GM21367 (cell line): ENCODE measurements at regions not wholly inside any gene's neighbourhood (a gene's known extent, or its start where the extent isn't known, plus 50 kb on each side); places are given as distances from the start of the nearest gene placed in this dataset.

Source experiments
- ATAC-seq: cut with Tn5 transposase; IDR thresholded peaks from one replicate; pipeline ENCODE4 v1.9.1; 2021; ENCODE audit not compliant: unreplicated experiment

DNA sequence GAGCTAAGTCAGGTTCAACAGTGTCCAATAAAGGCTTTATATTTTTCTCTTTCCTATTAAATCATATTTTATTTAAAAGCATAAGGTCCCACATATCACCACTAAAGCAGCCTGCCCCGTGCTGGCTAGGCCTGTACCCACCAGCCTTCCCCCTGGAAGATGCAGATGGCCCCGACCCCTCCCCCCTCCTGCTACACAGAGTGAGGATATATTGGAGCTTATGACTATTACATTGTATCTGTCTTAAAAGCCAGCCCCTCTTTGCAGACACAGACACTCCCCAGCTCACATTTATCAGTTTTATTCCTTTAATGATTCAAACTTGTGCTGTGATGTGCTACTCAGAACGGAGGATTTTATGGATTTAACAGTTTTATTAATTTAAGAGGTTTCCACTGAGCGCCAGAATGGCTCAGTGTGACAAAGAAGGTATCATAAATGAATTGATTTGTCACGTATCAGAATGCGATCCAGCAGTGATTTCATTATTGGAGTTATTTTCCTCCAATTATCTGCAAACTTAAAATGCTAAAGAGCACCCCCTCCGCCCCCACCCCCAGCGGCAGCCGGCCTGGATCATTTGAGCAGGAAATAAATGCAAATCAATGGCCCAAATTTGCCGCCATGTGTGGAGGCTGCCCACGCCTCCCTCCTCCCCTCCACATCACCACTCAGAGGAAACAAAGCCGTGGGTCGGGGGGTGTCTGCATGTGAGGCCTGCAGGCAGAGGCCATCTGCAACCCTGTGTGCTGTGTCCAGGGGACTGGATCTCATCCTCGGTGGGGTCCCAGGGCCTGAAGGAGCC lies 72.6 kb upstream of the ZMIZ1 start:
- no peak for ATAC-seq

DNA sequence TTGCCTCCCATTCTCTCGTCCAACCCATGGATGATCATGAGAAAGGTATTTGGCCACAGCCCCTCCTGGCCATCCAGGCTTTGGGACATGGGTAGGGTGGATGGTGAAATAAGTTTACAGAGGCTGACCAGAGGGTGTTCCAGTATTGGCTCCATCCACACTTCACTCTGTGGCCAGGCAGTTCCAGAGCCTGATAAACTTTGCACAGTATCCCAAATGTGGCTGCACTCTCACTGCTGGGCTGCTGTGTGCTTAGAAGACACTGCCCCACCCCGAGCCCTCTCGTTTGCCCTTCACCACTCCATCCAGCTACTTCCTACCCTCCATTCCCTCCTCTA lies 72.0 kb upstream of the ZMIZ1 start:
- ATAC-seq: no peak

DNA sequence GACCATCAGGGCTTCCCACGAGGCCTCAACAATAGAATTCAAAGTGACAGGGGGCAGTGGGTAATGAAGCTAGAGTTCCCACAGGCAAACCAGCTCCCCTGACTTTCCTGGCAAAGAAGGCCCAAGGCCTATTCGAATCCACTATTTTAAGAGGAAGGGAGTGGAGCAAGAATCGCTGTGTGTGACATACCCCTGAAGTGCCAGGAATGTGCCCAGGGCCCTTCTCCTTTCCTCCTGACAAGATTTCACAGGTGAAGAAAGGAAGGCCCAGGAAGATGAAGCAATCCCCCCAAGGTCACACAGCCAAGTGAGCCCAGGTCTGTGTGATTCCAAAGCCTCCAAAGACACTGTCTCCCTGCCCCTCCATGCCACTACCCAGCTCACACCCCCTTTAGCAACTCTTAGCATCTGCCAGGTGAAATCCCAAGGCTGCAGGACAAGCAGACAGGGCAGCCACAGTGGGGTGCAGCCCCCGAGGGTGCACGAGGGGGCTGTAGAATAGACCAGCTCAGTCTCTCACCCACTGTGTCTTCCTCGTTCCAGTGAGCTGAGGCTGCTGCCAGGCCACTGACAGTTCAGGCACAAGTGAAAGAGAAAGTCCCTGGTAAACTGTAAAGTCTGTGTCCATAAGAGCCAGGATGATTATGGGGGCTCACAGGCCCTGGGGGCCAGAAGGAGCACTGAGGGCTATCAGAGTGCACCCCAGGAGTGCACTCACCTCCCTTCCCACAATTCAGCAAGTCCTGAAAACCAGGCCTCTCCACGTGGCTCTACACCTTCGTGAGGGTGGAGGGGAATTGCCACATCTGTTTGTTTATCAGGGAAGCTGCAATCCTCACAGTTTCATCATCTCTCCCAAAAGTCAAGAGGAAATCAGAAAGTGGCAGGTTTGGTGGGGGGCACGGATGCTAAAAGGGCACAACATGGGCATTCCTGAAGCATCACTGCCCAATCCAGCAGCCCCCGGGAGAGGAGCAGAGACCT lies 70.8 kb upstream of the ZMIZ1 start:
- ATAC-seq: no peak

DNA sequence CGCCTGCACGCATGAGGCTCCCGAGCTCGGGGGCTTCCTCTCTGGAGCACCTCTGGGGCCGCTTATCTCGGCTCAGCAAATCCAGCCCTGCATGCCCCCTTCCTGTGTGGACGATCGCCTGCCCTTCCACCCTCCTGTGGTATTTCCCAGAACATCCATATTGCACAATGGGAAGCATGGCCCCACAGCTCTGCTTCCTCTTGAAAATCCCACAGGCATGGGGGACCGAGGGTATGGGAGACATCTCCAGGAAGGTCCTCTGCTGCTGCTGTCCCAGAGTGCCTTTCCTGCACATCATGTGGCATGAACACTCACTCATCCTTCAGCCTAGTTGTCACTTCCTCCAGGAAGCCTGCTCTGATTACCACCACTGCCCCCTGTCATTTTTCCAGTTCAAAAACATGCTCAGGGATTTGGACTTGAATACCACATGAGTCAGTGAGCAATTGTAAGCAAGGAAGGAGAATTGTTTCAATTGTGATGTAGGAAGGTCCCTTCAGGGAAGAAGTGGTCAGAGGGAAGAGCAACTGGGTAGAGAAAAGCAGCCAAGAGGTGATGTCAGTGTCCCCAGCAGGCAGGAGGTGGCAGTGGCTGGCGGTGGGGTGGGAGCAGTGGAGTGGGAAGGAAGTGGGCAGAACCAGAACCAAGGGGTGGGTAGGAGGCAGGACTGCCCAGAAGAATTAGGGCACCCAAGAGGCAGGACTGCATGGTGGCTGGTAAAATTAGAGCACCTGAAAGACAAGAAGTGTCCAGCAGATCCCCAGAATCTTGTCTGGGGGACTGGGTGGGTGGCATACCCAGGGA lies 67.5 kb upstream of the ZMIZ1 start:
- ATAC-seq: no peak

DNA sequence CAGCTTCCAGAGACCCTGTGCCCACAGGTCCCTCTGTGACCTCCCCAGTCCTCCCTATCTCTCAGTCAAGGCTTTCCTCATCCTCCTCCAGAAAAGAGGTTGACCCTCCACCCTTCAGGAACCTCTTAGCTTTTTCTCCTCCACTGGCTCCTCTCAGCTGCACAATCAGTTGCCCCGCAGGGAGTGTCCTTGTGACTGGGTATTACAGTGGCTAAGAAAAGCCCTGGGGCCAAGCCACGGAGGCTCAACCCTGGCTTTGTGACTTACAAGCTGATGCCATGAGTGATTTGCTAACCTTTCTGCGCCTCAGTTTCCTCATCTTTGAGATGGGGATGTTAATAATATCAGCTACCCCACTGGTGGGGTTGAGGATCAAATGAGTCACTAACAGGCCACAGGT lies 66.4 kb upstream of the ZMIZ1 start:
- no peak for ATAC-seq

DNA sequence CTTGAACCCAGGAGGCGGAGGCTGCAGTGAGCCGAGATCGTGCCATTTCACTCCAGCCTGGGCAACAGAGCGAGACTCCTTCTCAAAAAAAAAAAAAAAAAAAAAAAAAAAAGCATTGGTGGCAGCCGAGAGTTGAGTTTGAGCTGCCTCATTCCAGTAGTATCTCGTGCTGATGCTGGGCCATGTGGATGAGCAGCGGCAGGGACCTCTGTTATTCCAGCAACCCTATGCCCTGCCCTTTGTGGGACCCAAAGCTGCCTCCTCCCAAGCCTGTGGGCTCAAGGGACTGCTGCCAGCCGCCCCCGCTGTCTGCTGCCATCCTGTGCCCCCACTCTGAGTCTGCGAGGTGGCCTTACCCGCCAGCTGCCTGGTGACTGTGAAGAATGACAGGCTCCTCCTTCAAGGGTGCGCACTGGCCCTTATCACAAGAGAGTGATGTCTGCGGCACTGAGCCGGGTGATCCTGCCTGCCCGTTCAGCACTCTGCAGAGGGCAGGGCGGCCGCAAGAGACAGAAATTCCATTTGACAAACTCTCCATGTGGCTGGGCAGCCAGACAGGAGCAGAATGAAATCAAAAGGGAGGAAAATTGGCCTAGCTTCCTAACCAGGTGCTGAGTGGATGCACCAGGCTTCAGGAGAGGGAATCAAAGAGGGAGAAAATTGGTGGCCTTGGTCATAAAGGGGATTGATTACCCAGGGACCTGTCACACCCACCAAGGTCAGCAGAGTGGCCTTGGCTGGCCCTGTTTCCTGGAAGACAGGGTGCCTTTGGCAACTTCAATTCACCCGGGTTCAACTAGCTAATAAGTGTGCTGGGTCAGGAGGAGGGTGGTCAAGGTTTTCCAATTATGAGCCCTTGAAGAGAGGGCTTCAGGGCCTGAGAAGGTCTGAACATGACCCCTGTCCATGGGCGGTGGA lies 65.3 kb upstream of the ZMIZ1 start:
- no peak for ATAC-seq

DNA sequence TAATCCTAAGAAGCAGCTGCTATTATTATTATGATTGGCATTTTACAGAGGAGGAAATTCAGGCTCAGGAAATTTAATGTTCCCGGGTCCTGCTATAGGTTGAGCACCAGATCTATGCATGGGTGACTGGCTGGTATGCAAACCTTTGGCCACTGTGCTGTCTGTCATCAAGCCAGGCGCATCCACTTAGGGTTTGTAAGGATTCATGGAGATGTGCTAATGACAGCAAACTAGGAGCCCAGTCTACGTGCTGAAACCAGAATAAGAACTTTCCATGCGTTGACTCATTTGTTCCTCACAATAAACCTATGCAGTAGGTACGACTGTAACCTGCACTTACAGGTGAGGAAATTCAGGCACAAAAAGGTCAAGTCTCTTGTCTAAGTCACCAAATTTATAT lies 64.5 kb upstream of the ZMIZ1 start:
- no peak for ATAC-seq

DNA sequence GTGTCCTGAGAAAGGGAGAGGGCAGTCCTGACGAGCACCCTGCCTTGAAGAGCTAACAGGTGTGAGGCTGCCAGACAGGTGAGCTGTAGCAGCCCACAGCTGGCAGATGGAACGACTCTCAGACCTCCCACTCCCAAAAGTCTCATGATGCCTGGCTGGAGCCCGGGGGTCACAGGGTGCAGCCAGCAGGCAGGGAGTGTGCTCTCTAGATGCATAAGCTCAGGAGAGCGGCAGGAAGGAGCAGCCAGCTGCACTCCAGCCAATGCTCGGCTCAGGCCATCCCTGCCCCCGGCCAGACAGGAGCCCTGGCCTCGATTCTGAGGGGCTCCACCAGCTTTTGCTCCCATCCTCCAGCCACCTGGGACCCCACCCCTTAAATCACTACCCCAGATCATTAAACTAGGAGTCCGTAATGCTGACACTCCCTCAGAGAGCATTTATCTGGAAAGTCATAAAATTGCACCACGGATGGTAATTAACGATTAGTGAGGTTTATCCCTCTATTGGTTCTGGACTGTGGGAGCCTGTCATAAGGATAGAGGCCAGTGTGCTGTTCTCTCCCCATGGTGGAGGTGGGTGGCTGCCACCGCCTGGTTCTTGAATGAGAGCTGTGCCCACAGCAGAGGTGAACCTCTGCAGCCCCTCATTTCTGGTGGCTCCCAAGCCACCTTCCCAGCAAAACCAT lies 63.5 kb upstream of the ZMIZ1 start:
- ATAC-seq: no peak

DNA sequence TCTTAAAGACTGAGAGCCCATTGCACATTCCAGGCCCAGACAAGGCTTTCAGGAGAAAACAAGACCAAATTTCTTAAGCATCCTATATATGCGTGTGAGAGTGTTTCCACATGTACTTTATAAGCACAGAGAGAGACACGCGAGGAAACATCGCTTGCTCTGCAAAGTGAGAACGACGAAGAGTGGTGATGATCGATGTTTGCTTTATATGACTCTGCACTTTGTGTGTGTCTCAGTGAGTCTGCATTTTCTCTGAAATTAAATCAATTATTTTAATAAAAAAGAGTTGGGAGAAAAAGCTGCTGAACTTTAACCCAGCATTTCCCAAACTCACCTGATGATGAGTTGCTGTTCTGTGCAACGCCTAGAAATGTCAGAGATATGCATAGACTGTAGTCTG lies 61.7 kb upstream of the ZMIZ1 start:
- no peak for ATAC-seq

DNA sequence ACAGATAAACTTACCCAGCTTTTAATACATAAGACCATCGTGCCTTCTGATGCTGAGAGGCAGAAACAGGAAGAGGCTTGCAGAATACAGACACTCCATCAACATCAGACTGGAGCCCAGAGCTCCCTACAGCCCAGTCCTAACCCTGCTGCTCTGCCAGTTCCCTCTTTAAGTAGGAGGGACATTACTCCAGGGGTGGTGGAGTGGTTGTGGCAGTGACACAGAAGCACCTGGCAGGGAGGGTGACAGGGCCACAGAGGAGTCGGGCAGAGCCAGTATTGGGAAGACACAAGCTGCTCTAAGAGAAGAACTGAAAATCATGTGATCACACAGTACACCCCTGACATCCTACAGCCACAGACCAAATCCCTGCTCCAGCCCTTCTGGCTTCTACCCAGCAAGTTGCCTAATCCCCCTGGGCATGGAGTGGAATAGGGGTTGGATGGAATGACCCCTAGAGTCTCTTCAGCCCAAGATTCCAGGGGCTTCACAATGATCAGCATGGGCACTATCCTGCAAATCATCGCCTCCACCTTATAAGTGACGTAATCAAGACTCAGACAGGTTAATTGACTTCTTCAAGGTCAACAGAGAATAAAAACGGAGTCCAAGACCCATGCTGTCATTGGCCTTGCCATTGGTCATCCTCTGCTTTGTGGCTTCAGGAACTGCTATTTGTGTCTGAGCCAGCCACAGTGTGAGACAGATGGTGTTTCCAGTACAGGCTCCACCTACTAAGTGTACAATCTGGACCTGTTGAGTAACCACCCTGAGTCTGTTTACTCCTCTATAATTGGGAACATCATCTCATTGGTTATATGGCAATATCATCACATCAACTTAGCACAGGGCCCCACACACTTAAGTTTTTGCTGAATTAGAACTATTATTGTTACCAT lies 61.1 kb upstream of the ZMIZ1 start:
- ATAC-seq: no peak

DNA sequence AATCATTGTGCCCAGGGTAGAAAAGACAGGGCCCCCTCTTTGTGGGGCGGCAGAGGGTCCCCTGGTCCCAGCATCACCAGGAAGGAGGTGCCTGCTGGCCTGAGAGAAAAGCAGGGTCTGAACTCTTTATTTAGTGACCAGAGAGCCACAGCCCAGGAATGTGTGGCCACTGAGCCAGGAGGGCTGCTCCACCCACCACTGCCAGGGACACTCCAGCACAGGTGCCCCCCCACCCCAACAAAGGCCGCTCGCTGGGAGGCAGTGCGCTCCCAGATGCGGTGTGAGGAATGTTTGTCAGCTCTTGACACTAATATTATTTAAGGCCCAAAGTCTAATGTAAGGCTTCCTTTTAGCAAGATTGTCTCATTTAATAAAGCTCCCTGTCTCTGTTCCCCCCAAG lies 59.6 kb upstream of the ZMIZ1 start:
- no peak for ATAC-seq

DNA sequence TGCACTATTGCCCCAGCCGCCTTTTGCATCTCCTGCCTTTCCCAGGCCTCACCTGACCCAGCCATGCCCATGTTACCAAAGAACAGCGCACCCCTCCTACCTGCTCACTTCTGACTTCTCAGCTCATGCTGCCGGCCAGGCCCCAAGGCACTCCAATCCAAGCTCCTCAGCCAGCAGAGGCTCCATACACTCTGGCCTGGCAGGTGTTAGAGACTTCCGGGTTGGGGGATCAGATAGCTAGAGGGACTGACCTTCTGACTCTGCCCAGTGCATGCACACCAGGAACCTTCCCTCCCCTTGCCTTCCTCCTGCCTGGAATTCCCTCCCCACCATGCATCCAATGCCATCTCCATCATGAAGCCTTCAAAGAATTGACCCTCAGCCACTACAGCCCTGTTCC lies 56.2 kb upstream of the ZMIZ1 start:
- no peak for ATAC-seq

DNA sequence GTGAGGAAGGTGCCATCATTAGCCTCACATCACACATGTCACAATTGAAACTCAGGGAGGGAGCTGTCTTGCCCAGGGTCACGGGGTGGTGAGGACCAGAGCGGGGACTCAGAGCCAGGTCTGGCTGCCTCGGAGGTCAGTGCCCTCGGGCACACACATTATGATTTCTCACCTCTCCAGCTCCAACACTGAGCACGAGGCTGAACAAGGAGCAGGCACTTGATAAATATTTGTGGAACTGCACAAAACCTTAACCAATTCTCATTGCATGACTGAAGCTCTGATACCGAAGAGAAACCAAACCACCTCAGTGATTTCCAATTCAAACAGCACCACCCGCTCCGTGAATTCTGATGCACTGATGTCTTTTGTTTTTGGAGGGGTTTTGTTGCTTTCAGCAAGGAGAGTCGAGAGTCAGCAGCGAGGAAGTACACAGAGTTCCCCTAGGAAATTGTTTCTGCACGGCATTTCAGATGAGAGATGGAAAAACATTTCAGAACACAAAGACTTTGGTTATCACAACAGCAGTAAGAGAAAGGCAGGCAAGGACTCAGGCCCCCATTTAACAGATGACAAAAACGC lies 55.3 kb upstream of the ZMIZ1 start:
- ATAC-seq: no peak

DNA sequence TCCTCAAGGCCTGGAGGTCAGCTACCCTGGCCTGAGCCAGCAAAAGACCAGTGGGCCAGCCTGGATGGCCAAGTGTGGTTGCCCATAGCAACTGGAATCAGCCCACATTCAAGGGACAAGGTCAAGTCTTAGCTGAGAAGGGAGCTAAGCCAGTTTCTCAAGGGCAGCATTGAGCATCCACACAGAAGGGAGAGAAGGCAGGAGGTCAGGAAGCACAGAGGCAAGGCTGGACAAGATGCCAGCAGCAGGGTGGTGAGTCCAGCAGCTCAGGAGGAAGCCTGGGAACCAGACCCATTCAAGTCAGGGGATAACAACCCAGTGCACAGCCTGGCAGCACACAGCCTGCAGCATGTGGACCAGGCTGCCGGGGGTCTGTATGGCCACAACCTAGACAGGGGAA lies 54.0 kb upstream of the ZMIZ1 start:
- no peak for ATAC-seq

DNA sequence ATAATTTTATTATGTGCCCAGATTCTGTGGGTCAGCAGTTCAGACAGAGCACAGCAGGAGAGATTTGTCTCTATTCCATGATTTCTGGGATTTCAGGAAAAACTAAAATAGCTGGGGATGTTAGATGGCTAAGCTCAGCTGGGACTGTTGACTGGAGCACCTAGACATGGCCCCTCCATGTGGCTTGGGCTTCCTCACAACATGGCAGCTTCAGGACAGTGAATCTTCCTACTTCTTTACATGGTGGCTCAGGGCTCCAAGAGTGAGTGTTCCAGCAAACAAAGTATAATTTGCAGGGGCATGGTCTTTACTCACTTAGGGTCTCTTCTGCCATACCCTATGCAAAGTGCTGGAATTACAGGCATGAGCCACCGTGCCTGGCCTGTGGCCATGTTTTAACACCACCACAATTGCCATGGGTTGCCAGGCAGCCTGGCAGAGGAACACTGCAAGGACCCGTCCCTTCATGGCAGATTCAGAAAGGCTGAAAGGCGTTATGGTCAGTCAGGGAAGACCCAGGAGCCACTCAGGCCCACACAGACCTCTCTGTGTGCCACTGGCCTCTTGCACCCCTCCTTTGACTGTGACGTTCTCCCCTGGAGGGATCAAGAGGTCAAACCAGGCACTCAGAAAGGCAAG lies 50.8 kb upstream of the ZMIZ1 start:
- ATAC-seq: no peak

DNA sequence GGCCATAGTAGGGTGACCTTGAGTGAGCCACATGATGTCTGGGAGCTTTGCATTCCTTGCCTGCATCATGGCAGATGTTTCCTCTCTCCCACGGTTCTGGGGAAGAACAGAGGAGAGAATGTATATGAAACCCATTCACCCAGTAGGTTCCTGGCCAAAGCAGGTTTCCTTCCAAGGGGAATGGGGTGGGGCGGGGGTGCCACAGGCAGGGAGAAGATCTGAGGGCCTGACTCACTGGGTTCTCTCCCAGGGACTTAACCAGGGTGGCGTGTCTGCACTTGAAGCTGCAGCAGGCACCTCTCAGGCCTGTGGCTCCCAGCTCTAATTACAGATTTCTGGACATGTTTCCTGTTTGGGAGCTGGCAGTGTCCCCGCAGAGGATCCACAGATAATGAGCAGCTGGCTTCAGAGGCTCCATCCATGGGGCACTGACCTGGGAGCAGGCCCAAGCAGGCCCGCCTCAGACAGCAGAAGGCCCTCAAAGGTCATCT lies 50.2 kb upstream of the ZMIZ1 start:
- no peak for ATAC-seq
